Stimulated activated CD8-positive, alpha-beta memory T cell treated with anti-CD3 and anti-CD28 coated beads, Interleukin-4, amount 100 ng/mL, for 4 hours (primary cell): ENCODE measurements at regions not wholly inside any gene's neighbourhood (a gene's known extent, or its start where the extent isn't known, plus 50 kb on each side); places are given as distances from the start of the nearest gene placed in this dataset.

Source experiments
- DNase-seq, 2 donors: peaks; one replicate each; pipeline ENCODE4 v3.0.0-alpha.2; 2020; ENCODE audit warnings: low read depth in 2 of 2, low spot score in 1 of 2

DNA sequence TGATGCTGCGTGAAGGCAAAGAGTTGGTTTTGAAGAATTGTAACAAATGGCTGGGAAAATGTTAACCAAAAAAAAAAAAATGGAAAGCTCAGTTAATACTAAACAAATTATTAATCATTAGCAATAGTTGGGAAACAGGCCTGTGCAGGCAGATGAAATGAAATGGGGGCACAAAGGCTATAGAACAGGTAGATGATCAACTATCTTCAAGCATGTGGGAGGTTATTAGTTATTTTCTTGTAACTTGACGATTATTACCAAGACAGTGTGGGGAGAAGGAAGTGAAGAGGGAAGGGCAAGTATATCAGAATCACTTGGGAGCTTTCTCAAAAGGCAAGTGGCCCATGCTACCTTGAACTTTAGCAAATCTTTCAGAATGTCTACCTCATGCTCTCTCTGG lies 351.9 kb downstream of the BCOR start:
- no peak for DNase-seq

DNA sequence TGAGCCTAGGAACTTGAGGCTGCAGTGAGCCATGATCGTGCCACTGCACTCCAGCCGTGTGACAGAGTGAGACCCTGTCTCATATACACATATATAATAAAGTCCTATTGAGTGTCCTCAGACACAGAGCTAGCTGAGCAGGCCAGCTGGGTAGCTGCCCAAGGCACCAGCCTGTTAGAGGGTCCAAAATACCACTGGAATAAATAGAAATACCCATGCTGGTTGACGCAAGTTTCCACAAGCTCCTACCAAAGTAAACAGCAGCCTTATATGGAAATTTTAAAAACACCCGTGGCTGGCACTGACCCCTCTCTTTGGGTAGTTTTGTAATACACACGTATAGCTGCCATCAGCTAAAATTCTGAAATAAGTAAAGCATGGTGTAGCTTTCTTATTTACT lies 348.6 kb downstream of the BCOR start:
- DNase-seq = no peak

DNA sequence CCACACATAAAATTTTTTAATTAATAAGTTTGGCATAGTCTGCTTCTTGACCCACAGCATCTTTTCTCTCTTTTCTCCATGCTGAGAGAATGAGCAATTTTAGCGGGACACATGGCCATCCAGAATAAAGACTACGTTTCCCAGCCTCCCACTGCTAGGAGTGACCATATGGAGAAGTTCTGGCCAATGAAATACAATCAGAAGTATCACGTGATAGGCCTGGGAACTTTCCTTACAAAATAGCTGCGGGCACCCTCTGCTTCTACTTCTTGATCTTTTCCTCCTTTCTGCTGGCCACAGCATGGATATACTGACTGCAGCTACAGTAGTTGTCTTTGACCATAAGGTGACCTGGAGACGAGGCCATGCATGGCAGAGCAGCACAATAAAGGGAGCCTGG lies 348.0 kb downstream of the BCOR start:
- no peak for DNase-seq

DNA sequence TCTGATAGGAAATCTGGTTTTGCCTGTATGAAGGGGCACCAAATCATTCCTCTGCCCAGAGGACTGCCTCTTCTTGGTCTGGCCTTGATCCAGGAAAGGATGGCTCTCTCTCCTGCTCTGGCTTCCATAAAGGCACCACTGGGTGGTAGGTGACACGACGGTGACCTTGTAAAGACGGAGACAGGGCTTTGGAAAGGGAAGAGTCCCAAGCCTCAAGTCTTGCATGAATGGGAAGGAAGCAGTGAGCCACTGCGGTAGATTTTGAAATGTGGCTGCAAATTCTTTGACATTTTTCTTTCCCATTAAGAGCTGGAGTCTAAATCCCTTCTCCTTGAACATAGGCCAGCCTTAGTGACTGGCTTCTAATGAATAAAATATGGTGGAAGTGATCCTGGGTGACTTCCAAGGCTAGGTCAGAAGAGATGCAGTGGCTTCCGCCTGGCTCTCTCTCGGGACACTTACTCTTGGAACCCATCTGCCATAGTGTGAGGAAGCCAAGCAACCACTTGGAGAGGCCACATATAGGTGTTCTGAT lies 347.4 kb downstream of the BCOR start:
- DNase-seq = no peak

DNA sequence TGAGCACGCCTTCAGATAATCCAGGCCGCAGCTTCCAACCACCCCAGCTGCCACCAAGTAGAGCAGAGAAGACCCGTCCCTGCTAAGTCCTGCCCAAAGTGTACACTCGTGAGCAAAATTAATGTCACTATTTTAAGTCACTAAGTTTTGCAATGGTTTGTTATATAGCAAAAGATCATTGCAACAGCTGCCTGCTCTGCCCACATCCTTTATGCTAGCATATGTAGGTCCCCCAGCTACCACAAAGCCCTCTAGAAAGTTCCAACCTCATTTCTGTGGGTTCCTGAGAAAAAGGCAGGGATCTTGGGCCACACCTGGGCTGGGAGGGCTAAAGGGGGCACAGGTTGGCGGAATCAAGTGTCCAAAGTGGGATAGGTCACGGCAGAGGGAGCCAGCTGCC lies 346.9 kb downstream of the BCOR start:
- DNase-seq = no peak

DNA sequence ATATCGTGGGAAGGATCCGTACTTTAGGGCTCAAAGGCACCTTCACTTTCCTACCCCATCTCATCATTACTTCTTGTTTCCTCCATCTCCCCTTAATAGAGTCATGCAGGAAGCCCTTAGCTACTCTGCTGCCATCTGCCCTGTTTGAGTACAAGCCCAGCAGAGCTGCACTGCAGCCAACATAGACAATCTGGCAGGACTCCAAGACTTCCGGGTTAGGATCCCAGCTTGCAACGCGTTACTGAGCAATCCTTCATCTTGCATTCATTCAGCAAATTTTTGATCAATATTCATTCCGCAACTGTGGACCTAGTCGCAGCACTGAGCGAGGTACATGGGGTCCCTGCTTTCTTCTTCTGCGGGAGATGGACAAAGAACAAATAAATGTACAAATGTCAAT lies 344.9 kb downstream of the BCOR start:
- DNase-seq = no peak

DNA sequence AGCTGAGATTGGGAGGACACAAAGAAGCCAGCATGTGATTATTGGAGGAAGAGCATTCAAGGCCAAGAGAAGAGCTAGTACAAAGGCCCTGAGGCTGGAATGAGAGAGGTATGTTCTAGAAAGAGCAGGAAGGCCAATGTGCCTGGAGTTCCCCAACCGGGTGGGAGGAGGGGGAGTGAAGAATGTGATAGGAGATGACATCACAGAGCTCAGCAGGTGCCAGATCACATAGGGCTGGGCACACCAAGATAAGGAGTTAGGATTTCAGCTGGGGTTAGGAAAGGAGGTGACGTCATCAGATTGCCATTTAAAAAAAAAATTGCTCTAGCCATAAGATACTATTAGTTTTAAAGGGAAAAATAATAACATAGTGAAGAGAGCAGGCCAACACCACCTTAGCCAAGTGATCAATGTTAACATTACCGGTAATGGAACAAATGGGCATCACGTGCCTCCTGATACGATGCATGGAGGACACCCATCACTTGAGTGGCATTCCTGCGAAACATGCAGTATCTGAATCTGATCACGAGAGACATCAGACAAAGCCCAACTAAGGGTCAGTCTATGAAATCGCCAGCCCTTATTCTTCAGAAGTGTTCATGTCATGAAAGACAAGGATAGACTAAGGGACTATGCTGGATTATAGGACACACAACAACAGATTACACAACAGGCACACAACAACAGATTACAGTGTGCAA lies 344.3 kb downstream of the BCOR start:
- DNase-seq = no peak

DNA sequence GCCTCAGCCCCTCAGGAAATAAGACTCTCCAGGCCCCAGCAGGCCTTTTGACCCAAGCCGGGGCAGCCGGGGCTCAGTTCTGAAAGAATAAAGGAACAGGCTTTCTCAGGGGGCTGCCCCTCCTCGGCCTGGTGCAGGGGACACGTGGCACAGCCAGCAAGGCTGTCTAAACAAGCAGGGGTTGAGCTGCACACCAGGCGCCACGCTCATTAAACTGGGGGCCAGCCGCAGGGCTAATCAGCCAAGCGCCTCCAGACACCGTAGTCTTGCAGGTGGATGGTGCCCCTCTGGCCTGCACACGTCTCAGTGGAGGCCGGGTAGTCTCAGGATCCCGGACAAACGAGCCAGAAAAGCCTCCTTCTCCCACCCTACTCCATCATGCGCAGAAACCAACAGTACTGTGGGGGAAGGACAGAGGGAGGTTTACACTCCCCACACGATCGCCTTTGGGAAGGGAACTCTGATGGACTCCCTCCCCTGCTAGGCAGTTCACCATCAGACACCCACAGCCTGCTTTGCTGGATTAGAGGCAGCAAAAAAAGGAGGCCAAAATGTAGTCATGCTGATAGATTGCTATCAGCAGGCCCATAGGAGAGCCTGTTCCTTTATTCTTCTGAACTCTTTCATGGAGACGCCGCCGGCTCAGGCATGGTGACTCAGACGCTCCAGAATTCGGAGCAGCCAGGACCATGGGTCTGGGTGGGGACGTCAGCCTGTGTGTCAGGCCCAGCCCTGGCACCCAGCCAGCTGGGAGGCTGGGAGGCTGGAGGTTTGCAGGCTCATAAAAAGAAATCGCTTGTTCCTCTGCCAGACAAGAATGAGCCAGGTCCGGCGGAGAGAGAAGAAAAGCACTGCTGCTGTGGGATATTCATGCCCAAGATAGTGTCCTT lies 342.4 kb downstream of the BCOR start:
- DNase-seq = no peak

DNA sequence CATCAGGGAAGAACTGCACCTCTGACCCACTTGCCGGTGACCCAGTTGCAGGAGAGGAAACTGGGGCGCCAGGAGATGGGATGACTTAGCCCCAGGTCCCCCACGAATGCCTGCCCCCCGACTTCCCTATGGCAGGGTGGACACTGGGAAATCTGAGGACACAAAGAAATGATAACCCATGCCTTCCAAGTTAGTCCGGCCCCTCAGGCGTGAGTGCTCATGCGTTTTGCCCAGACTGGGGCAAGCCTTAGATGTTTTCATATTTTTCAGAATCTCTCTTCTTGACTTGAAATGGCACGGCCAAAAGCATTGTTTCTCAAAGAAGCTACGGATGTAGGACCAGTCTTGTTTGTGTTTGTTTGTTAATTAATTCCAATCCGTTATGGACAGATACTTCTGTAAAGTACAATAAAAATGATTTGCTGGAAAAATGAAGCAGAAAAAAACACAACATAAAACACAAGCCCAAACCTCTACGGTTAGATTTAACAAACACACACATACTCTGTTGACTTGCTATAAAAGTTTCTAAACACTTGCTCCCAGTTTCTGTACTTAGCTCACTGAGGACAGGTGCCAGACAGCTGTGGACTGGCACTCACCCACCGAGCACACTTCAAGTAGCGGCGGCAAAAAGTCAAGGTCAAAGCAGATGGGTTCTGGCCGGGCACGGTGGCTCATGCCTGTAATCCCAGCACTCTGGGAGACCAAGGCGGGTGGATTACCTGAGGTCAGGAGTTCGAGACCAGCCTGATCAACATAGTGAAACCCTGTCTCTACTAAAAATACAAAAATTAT lies 341.5 kb downstream of the BCOR start:
- DNase-seq = no peak

DNA sequence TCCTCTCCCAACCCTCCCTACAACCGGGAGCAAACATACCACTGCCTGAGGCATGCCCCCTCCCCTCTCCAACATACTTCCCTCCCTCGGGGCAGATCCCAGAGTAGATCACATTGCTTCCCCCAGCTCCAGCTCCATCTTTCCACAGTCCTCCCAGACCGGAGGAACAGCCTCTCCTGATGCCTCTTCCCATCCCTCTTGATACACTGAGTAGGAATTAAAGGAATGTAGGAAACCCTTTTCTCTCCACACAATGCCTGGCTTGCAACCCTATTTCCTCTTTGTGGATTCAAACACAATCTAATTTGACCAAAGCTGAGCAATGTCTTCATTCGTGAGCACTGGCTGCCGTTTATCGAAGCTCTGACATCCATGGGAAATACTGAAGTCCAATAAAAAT lies 339.8 kb downstream of the BCOR start:
- no peak for DNase-seq

DNA sequence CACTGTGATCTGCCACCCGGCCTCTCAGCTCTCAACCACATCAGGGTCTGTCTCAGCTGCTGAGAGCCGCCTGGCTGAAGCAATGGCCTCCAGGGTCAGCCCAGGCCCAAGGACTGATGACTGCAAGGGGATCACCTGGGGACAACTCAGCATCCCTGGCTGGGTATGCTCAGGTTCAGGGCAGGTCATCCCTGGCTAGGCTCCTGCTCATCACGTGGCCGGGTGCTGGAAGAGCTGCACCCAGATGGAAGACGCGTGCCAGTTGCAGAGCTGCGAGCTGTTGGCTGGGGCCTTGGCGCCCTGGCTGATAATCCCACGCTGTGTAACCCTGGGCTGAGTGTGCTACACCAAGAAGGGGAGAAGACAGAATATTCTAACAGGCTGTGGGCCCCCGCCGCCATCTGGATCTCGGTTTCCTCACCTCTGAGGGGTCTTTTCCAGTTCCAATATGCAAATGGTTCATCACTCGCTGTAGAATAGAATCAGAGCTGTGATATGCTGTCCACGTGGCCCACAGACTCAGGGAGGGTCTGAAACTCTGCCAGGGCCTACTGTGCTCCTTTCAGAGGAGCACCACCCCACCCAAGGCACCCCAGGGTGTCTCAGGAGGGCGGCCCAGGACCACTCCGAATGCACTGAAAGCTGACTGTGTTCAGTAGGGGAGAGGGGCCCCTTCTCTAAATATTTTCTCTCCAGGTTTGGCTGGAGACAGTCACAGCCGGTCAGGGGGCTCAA lies 338.8 kb downstream of the BCOR start:
- no peak for DNase-seq

DNA sequence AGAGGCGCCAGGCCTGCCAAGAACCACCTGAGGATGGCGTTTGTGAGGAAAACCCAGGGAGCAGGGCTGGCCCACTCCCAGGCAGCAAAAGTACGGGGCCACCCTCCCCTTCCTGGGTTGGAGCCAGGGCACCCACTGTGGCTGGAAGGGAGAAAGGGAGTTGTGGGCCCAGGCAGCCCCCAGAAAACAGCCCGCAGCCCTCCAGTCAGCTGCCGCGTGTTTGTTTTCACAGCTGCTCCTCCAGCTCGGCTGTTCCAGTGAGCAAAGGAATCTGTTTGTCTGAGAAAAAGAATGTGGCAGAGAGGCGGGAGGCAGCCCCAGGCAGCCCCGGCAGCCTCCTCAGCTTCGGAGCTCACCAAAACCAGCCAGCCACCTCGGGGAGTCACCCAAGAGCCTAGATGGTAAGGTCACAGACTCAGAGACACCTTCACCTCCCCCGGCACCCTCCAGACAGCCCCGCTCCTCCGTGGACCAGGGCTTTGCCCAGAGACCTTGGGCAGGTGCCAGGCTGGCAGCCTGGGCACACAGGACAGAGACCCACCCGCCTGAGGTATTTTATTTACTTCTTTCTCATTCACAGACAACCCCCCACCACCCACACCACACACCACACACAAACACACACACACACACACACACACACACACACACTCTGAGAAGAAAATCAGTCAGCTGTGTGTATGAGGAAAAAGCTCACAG lies 338.1 kb downstream of the BCOR start:
- DNase-seq = no peak

DNA sequence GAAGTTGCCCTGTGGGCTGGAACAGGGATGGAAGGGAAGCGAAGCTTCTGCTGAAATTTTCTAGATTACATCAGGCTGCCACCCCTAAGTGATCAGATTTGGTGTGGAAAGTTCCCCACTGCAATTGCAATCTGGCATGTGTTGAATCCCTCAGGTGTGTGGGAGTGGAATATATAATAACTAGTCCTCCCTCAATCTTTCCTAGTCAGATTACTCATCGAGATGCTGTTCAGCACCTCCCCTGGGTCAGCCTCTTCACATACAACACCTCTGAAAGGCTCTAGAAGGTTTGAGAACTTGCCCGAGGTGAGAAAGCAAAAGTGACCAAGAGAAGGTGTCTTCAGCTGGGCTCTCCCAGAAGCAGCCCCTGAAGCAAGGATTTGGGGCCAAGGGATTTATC lies 336.8 kb downstream of the BCOR start:
- no peak for DNase-seq

DNA sequence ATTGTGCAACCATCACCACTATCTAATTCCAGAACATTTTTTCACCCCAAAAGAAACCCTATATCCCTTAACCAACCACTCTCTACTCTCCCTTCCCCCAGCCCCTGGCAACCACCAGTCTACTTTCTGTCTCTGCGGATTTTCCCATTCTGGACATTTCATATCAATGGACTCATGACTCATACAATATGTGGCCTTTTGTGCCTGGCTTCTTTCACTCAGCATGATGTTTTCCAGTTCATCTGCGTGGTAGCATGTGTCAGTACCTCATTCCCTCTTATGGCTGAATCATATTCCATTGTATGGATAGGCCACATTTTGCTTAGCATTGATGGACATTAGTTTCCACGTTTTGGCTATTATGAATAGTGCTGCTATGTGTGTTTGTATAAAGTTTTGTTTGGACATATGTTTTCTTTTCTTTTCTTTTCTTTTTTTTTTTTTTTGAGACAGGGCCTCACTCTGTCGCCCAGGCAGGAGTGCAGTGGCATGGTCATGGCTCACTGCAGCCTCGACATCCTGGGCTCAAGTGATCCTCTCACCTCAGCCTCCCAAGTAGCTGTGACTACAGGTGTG lies 335.4 kb downstream of the BCOR start:
- DNase-seq = no peak

DNA sequence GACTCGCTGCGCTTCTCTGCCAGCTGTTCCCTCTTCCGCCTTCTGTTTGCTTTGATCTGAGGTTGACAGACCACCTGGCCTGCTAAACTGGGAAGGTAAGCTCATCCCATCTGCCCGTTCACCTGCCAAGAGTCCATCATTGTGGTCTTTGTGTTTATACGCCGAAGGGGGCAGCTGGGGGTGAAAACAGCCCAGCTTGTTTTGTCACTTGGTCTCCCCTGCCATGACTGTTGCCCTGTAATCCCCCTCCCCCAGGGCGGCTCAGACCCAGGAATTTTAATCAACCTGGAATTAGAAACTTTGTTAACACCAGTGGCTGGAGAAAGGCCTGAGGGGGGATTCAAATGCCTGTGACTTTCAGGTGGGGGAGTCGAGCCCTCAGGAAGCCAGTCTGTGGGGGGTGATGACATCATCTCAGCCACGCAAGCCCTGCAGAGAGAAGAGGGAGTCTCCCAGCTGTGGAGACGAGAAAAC lies 333.3 kb downstream of the BCOR start:
- no peak for DNase-seq

DNA sequence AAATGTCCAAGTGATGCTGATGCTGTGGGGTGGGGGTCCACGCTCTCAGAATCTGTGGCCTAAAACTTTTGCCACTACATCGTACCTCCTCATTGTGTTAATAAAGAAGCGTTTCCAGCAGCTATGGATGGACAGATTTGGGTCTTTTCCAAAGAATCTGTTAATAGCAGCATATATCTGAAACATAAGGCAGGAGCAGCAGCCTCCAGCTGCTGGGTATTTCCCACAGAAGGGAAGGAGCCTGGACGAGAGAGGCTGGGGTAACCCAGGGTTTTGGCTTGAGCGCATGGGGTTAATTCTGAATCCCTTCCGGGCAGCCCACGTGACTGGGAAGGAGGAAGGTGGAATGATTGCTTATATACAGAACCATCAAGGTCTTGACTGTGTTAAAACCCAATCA lies 332.4 kb downstream of the BCOR start:
- no peak for DNase-seq

DNA sequence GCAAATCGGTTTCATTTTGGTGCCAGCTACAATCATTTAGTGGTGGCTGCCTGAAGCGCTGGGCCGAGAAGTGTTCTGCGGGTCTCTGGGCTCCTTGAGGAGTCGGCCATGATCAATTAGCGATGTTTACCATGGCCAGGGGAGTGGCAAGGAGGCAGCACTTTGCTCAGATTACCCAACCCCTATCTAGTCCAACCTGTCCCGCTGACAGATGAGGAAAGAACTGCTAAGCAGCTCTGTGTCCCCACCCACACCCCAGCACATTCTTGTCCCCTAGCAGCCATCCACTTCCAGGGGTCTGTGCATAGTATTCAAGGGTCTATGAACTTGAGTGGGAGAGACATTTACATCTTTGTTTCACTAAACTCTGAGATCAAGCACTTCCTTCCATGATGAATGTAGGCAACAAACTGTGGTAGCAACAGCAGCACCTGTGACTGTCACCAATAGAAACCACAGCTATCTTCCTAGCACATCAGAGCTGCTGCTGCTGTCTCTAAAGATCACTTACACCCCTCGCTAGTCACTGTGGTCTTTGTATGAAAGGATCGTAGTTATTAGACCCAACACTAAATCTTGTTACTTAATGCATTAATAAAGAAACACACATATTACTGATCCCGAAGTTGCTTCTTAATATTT lies 331.6 kb downstream of the BCOR start:
- no peak for DNase-seq

DNA sequence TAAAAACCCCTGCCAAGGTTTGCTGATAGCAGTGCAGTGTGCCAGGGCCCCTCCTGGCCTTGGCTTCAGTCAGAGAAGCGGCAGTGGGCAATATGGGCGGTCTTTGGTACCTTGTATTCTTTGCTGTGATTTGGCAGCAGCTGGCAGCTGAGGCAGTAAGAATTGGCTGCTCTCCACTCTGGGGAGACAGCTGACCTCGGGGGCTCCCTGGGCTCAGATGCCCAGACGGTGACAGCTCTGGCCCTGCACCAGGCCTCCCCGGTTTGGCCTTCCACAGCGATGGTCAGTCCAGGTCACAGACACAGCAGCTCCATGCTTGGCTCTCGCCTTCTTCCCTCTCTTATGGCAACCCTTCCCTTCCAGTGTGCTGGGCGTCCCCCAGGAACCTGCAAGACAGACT lies 330.9 kb downstream of the BCOR start:
- no peak for DNase-seq

DNA sequence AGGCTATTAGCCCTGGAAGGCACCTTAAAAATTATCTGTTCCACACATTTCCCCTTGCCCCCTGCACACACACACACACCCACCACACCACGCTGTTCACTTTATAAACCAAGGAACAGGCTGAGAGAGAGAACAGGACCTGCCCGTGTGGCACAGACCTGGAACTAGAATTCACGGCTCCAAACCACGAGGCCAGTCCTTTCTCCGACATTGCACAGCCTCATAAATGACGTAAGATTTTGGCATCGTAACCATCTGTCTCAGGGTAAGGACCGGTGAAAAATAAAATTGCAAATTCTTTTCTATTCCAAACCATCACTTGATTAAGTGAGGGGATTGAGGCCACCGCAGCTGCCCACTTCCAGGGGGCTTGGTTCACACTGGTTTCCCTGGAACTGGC lies 330.3 kb downstream of the BCOR start:
- no peak for DNase-seq
